SK-N-SH (cell line): ENCODE measurements at regions not wholly inside any gene's neighbourhood (a gene's known extent, or its start where the extent isn't known, plus 50 kb on each side); places are given as distances from the start of the nearest gene placed in this dataset.

Experiments
- CTCF ChIA-PET: fragments of 300-600, 350-600 bp; formaldehyde crosslinking; extraction: SDS; loops from one replicate; lab custom pipeline; 2021; lab: Yijun Ruan, JAX
- POLR2A ChIA-PET: fragments of 350-600 bp; sonication (Branson Sonifier 250); formaldehyde crosslinking; extraction: SDS; loops from one replicate; lab custom pipeline; 2020; ENCODE audit warnings: antibody characterized with exemption, inconsistent platforms; lab: Yijun Ruan, JAX
- DNase-seq: peaks from one replicate; pipeline ENCODE4 v3.0.0; 2012
- H2AFZ ChIP-seq: fragments of 200-600 bp; sonication (generic); 2 replicates; pipeline ENCODE4 v1.8.1; 2016; ENCODE audit warnings: antibody characterized with exemption, mild to moderate bottlenecking, low read depth
- H3F3A ChIP-seq: fragments of 200-600 bp; sonication (generic); replicated peaks from 2 replicates; pipeline ENCODE3; 2016; ENCODE audit warnings: antibody characterized with exemption, mild to moderate bottlenecking; ENCODE audit not compliant: insufficient read depth
- H3K27ac ChIP-seq, 2 experiments: fragments of 200-500 bp in 1 of 2; fragments of 200-600 bp in 1 of 2; sonication (Bioruptor generic) in 1 of 2; sonication (generic), shearing (Covaris generic) in 1 of 2; 2 replicates each; pipeline versions ENCODE4 v1.5.1 to v1.6.1; 2014 to 2016; ENCODE audit warnings: low read depth in 2 of 2, inconsistent platforms in 1 of 2, low read length in 1 of 2, mild to moderate bottlenecking in 1 of 2, mixed read lengths in 1 of 2
- H3K27me3 ChIP-seq: fragments of 200-600 bp; sonication (generic), shearing (Covaris generic); 2 replicates; pipeline ENCODE4 v1.6.1; 2016; ENCODE audit warnings: mixed run types; ENCODE audit not compliant: insufficient read depth
- H3K36me3 ChIP-seq, 2 experiments: fragments of 200-500 bp in 1 of 2; fragments of 200-600 bp in 1 of 2; sonication (Bioruptor generic) in 1 of 2; sonication (generic) in 1 of 2; replicated peaks in 1 of 2; 2 replicates each; pipeline versions ENCODE3 to v1.5.1; 2014 to 2016; ENCODE audit warnings: low read length in 1 of 2, mild to moderate bottlenecking in 1 of 2; ENCODE audit not compliant: insufficient read depth in 2 of 2, control insufficient read depth in 1 of 2
- H3K4me1 ChIP-seq, 2 experiments: fragments of 200-500 bp in 1 of 2; fragments of 200-600 bp in 1 of 2; sonication (Bioruptor generic) in 1 of 2; sonication (generic), shearing (Covaris generic) in 1 of 2; 2 replicates each; pipeline versions ENCODE4 v1.5.1 to v1.6.1; 2014 to 2016; ENCODE audit warnings: low read depth in 1 of 2, low read length in 1 of 2, mixed run types in 1 of 2; ENCODE audit not compliant: insufficient read depth in 2 of 2, control insufficient read depth in 1 of 2
- H3K4me2 ChIP-seq: fragments of 200-600 bp; sonication (generic), shearing (Covaris generic); 2 replicates; pipeline ENCODE4 v1.6.1; 2017; ENCODE audit warnings: mixed run types
- H3K4me3 ChIP-seq, 2 experiments: fragments of 200-500 bp in 1 of 2; fragments of 200-600 bp in 1 of 2; sonication (Bioruptor generic) in 1 of 2; sonication (generic), shearing (Covaris generic) in 1 of 2; 2 replicates each; pipeline versions ENCODE4 v1.5.1 to v1.8.1; 2014 to 2016; ENCODE audit warnings: low read depth in 2 of 2, inconsistent platforms in 1 of 2, low read length in 1 of 2, mild to moderate bottlenecking in 1 of 2, mixed read lengths in 1 of 2, moderate library complexity in 1 of 2
- H3K79me2 ChIP-seq: fragments of 200-600 bp; sonication (generic); 2 replicates; pipeline ENCODE4 v1.8.1; 2017; ENCODE audit warnings: mild to moderate bottlenecking; ENCODE audit not compliant: insufficient read depth
- H3K9ac ChIP-seq: fragments of 200-600 bp; sonication (generic); 2 replicates; pipeline ENCODE4 v1.6.1; 2017; ENCODE audit warnings: mixed run types
- H3K9me2 ChIP-seq: fragments of 200-600 bp; sonication (generic); 2 replicates; pipeline ENCODE4 v1.6.1; 2017; ENCODE audit warnings: mixed run types
- H3K9me3 ChIP-seq: fragments of 200-600 bp; sonication (generic); 2 replicates; pipeline ENCODE4 v1.6.1; 2017; ENCODE audit warnings: mixed run types, mild to moderate bottlenecking, moderate library complexity
- H4K20me1 ChIP-seq: fragments of 200-600 bp; sonication (generic); 2 replicates; pipeline ENCODE4 v1.6.1; 2017; ENCODE audit warnings: mild to moderate bottlenecking, mixed run types; ENCODE audit not compliant: insufficient read depth
- ELF1 ChIP-seq: IDR thresholded peaks from 2 replicates; pipeline ENCODE4 v1.4.0; 2012
- EZH2phosphoT487 ChIP-seq: fragments of 200-600 bp; sonication (generic); IDR thresholded peaks from 2 replicates; pipeline ENCODE4 v1.6.1; 2017; ENCODE audit warnings: low read depth, mixed run types, mild to moderate bottlenecking, antibody characterized with exemption, moderate library complexity, borderline replicate concordance
- FOXM1 ChIP-seq: IDR thresholded peaks from 2 replicates; pipeline ENCODE4 v1.4.0; 2012; ENCODE audit warnings: low read depth, mild to moderate bottlenecking
- GABPA ChIP-seq: IDR thresholded peaks from 2 replicates; pipeline ENCODE4 v1.4.0; 2012; ENCODE audit warnings: low read depth, mild to moderate bottlenecking
- GATA2 ChIP-seq: sonication (generic); formaldehyde crosslinking; IDR thresholded peaks from 2 replicates; pipeline ENCODE4 v1.5.0; 2020; ENCODE audit warnings: mild to moderate bottlenecking, missing genetic modification reagents
- IRF3 ChIP-seq: fragments of 150-350 bp; IDR thresholded peaks from 2 replicates; pipeline ENCODE4 v1.6.1; 2016; ENCODE audit warnings: mild to moderate bottlenecking, low read depth, low read length
- JUND ChIP-seq: IDR thresholded peaks from 2 replicates; pipeline ENCODE4 v1.4.0; 2012
- MEF2A ChIP-seq: IDR thresholded peaks from 2 replicates; pipeline ENCODE4 v1.4.0; 2012; ENCODE audit warnings: low read depth, borderline replicate concordance
- MXI1 ChIP-seq: IDR thresholded peaks from 2 replicates; pipeline ENCODE4 v1.6.1; 2012; ENCODE audit warnings: mild to moderate bottlenecking, low read depth, low read length, improper control_type of control experiment
- NFIC ChIP-seq: IDR thresholded peaks from 2 replicates; pipeline ENCODE4 v1.4.0; 2012; ENCODE audit warnings: borderline replicate concordance
- NRF1 ChIP-seq: IDR thresholded peaks from 2 replicates; pipeline ENCODE4 v1.6.1; 2012; ENCODE audit warnings: low read depth, mild to moderate bottlenecking, low read length
- PBX3 ChIP-seq: IDR thresholded peaks from 2 replicates; pipeline ENCODE4; 2012
- POLR2AphosphoS5 ChIP-seq: IDR thresholded peaks from 2 replicates; pipeline ENCODE4 v1.6.1; 2012; ENCODE audit warnings: low read depth, low read length
- REST ChIP-seq: IDR thresholded peaks from 2 replicates; pipeline ENCODE4 v1.6.1; 2012; ENCODE audit warnings: mild to moderate bottlenecking, low read depth, low read length, moderate library complexity
- SMC3 ChIP-seq: IDR thresholded peaks from 2 replicates; pipeline ENCODE4 v1.6.1; 2012; ENCODE audit warnings: low read depth, low read length, improper control_type of control experiment
- TAF1 ChIP-seq: IDR thresholded peaks from 2 replicates; pipeline ENCODE4 v1.6.1; 2012; ENCODE audit warnings: low read depth, mild to moderate bottlenecking, low read length, moderate library complexity, borderline replicate concordance
- TEAD4 ChIP-seq: IDR thresholded peaks from 2 replicates; pipeline ENCODE4 v1.4.0; 2012; ENCODE audit warnings: mild to moderate bottlenecking, borderline replicate concordance; ENCODE audit not compliant: insufficient read depth
- USF2 ChIP-seq: fragments of 150-350 bp; IDR thresholded peaks from 2 replicates; pipeline ENCODE4 v1.6.1; 2017; ENCODE audit warnings: antibody characterized with exemption, low read length, low read depth, borderline replicate concordance
- YY1 ChIP-seq: IDR thresholded peaks from 2 replicates; pipeline ENCODE4 v1.4.0; 2012; ENCODE audit warnings: low read depth, mild to moderate bottlenecking
- WGBS: methylation state at CpG from one replicate; pipeline ENCODE4 v1.1.6; 2017; ENCODE audit warnings: low lambda C conversion rate; 5-methylcytosine and 5-hydroxymethylcytosine counted together

- no peak overlapping the region for H3K4me2 ChIP-seq
- DNase-seq, result no peak
- no peaks in the 10 kb centered on the region for H4K20me1 ChIP-seq
- no peak overlapping the region for H3K4me3 ChIP-seq
- no peak for TF ChIP-seq POLR2AphosphoS5
- TF ChIP-seq REST, result no peak
- TF ChIP-seq IRF3, result no peak
- TF ChIP-seq FOXM1, result no peak
- TF ChIP-seq GABPA, result no peak
- TF ChIP-seq MXI1, result no peak
- no peak for TF ChIP-seq TEAD4
- no peak for TF ChIP-seq YY1
- TF ChIP-seq EZH2phosphoT487, result no peak
- no peak for TF ChIP-seq PBX3
- no peak for TF ChIP-seq NFIC
- no peak for TF ChIP-seq USF2
- TF ChIP-seq JUND, result no peak
- no peak for TF ChIP-seq TAF1
- no peak for TF ChIP-seq SMC3
- TF ChIP-seq GATA2 (CRISPR knock-in tag), result no peak
- no peak for TF ChIP-seq ELF1
- TF ChIP-seq NRF1, result no peak
- no peak for TF ChIP-seq MEF2A
- H3K27me3 ChIP-seq, result no peaks in the 10 kb centered on the region; the same call in 1 of the 2 replicates
- ChIA-PET CTCF (interaction anchor here (1.1 kb wide), 1 partner anchor 77 kb away, joined by 3 read pairs; no protein-coding TSS in a partner anchor), POLR2A (no interaction called here)
- H3K9me2 ChIP-seq, result no peaks in the 10 kb centered on the region
- peaks cover 0 to 6% of the 10 kb centered on the region in 2 experiments; a peak in 1 of 4 replicates for H3K4me1 ChIP-seq
- WGBS, result 58% methylated on average over 4 of the region's 4 CpGs
- no peak overlapping the region for H3K9ac ChIP-seq
- no peak overlapping the region for H2AFZ ChIP-seq
- no peaks in the 10 kb centered on the region for H3F3A ChIP-seq
- no peaks in the 10 kb centered on the region for H3K79me2 ChIP-seq
- H3K9me3 ChIP-seq, result no peaks in the 10 kb centered on the region
- H3K27ac ChIP-seq, result no peak overlapping the region
- H3K36me3 ChIP-seq, result no peaks in the 10 kb centered on the region
Observed at GRCh38 chr1:212553676-212554075, 54.9 kb upstream of the ATF3 start.
